GM23338 (cell line): ENCODE measurements at regions not wholly inside any gene's neighbourhood (a gene's known extent, or its start where the extent isn't known, plus 50 kb on each side); places are given as distances from the start of the nearest gene placed in this dataset.

Experiments used
- ATAC-seq: fragments of 200-7000 bp; cut with Tn5 transposase; 3 replicates; pipeline ENCODE4 v1.9.1; 2020
- DNase-seq: peaks from one replicate; pipeline ENCODE4 v3.0.0-alpha.2; 2015; ENCODE audit warnings: low spot score
- H2AFZ ChIP-seq: fragments of 200-600 bp; sonication (generic); 2 replicates; pipeline ENCODE4 v1.8.0; 2016; ENCODE audit warnings: antibody characterized with exemption, mild to moderate bottlenecking, moderate library complexity
- H3F3A ChIP-seq: fragments of 200-600 bp; sonication (generic); replicated peaks from 2 replicates; pipeline ENCODE4 v1.8.0; 2017; ENCODE audit warnings: antibody characterized with exemption, mixed run types, low read depth
- H3K27ac ChIP-seq: fragments of 200-600 bp; sonication (generic); 2 replicates; pipeline ENCODE4 v1.6.1; 2016; ENCODE audit warnings: low read depth
- H3K27me3 ChIP-seq: fragments of 200-600 bp; sonication (generic); 2 replicates; pipeline ENCODE4 v1.8.0; 2016; ENCODE audit warnings: mild to moderate bottlenecking, mixed run types, moderate library complexity; ENCODE audit not compliant: insufficient read depth
- H3K36me3 ChIP-seq: fragments of 200-600 bp; sonication (generic); 2 replicates; pipeline ENCODE4 v1.8.0; 2016; ENCODE audit warnings: mild to moderate bottlenecking; ENCODE audit not compliant: insufficient read depth
- H3K4me1 ChIP-seq: fragments of 200-600 bp; sonication (generic); 2 replicates; pipeline ENCODE4 v1.8.0; 2016; ENCODE audit warnings: mild to moderate bottlenecking, moderate library complexity; ENCODE audit not compliant: insufficient read depth
- H3K4me2 ChIP-seq: fragments of 200-600 bp; sonication (generic); 2 replicates; pipeline ENCODE4 v1.7.1; 2017; ENCODE audit warnings: mixed run types
- H3K4me3 ChIP-seq: fragments of 200-600 bp; sonication (generic); 2 replicates; pipeline ENCODE4 v1.6.1; 2016; ENCODE audit warnings: mixed run types
- H3K79me2 ChIP-seq: fragments of 200-600 bp; sonication (generic); replicated peaks from 2 replicates; pipeline ENCODE4 v1.8.0; 2017; ENCODE audit warnings: mild to moderate bottlenecking; ENCODE audit not compliant: insufficient read depth
- H3K9me2 ChIP-seq: fragments of 200-600 bp; sonication (generic); 2 replicates; pipeline ENCODE4 v1.8.0; 2017; ENCODE audit not compliant: insufficient read depth
- H4K20me1 ChIP-seq: fragments of 200-600 bp; sonication (generic); replicated peaks from 2 replicates; pipeline ENCODE4 v1.8.0; 2017; ENCODE audit warnings: mild to moderate bottlenecking; ENCODE audit not compliant: insufficient read depth
- H3K27ac Mint-ChIP-seq: 2 replicates; pipeline ENCODE4 v1.8.0; 2020; ENCODE audit warnings: inconsistent platforms, mild to moderate bottlenecking, moderate library complexity, mixed read lengths
- H3K27me3 Mint-ChIP-seq: 3 replicates; pipeline ENCODE4 v1.8.0; 2022; ENCODE audit warnings: low read depth, mild to moderate bottlenecking, moderate library complexity, mixed read lengths, inconsistent platforms; ENCODE audit not compliant: insufficient read depth, poor library complexity
- H3K36me3 Mint-ChIP-seq: 3 replicates; pipeline ENCODE4 v1.8.0; 2021; ENCODE audit warnings: low read depth, mild to moderate bottlenecking, inconsistent platforms, moderate library complexity, mixed read lengths
- H3K4me1 Mint-ChIP-seq: 3 replicates; pipeline ENCODE4 v1.8.0; 2020; ENCODE audit warnings: mild to moderate bottlenecking, inconsistent platforms, mixed read lengths
- H3K4me3 Mint-ChIP-seq: 3 replicates; pipeline ENCODE4 v1.8.0; 2021; ENCODE audit warnings: moderate library complexity, mild to moderate bottlenecking, inconsistent platforms, mixed read lengths
- H3K9me3 Mint-ChIP-seq: 3 replicates; pipeline ENCODE4 v1.8.0; 2020; ENCODE audit warnings: moderate library complexity, mild to moderate bottlenecking, inconsistent platforms, mixed read lengths
- CREB1 ChIP-seq: fragments of 250-450 bp; sonication (Bioruptor Pico); IDR thresholded peaks from 2 replicates; pipeline ENCODE4 v1.5.0; 2020; ENCODE audit warnings: low read depth, mild to moderate bottlenecking, moderate library complexity
- CTCF ChIP-seq, 2 experiments: fragments of 200-600 bp in 1 of 2; sonication (generic) in 1 of 2; conservative IDR thresholded peaks; 2 replicates each; pipeline versions ENCODE4 v1.5.1 to v1.6.1; 2016 to 2017; ENCODE audit warnings: antibody characterized with exemption in 2 of 2, low read depth in 2 of 2, mild to moderate bottlenecking in 2 of 2, moderate library complexity in 1 of 2
- ETS1 ChIP-seq: IDR thresholded peaks from 2 replicates; pipeline ENCODE4 v1.6.1; 2016; ENCODE audit warnings: antibody characterized with exemption
- EZH2 ChIP-seq: fragments of 200-600 bp; sonication (generic); IDR thresholded peaks from one replicate; pipeline ENCODE4 v1.8.0; 2017; ENCODE audit warnings: antibody characterized with exemption, mild to moderate bottlenecking, low read depth; ENCODE audit not compliant: unreplicated experiment
- EZH2phosphoT487 ChIP-seq: fragments of 200-600 bp; sonication (generic); IDR thresholded peaks from one replicate; pipeline ENCODE4 v1.8.1; 2018; ENCODE audit warnings: antibody characterized with exemption; ENCODE audit not compliant: unreplicated experiment
- JUNB ChIP-seq: IDR thresholded peaks from one replicate; pipeline ENCODE4 v1.6.1; 2016; ENCODE audit warnings: antibody characterized with exemption; ENCODE audit not compliant: unreplicated experiment
- NANOG ChIP-seq: IDR thresholded peaks from 2 replicates; pipeline ENCODE4 v1.6.1; 2016; ENCODE audit warnings: antibody characterized with exemption, borderline replicate concordance
- POLR2AphosphoS5 ChIP-seq: IDR thresholded peaks from 2 replicates; pipeline ENCODE4 v1.6.1; 2016; ENCODE audit warnings: antibody characterized with exemption, low read depth
- REST ChIP-seq: IDR thresholded peaks from one replicate; pipeline ENCODE4 v1.6.1; 2018; ENCODE audit warnings: antibody characterized with exemption; ENCODE audit not compliant: unreplicated experiment
- STAT1 ChIP-seq: IDR thresholded peaks from one replicate; pipeline ENCODE4 v1.6.1; 2016; ENCODE audit warnings: antibody characterized with exemption; ENCODE audit not compliant: unreplicated experiment
- ZNF114 ChIP-seq: fragments of 250-450 bp; sonication (Bioruptor Pico); IDR thresholded peaks from 2 replicates; pipeline ENCODE4 v1.5.0; 2020; ENCODE audit warnings: mild to moderate bottlenecking, moderate library complexity
- ZNF331 ChIP-seq: fragments of 250-450 bp; sonication (Bioruptor Pico); IDR thresholded peaks from 2 replicates; pipeline ENCODE4 v1.5.0; 2020; ENCODE audit warnings: low read depth, mild to moderate bottlenecking, moderate library complexity
- ZNF462 ChIP-seq: fragments of 250-450 bp; sonication (Bioruptor Pico); IDR thresholded peaks from 2 replicates; pipeline ENCODE4 v1.5.0; 2020; ENCODE audit warnings: mild to moderate bottlenecking, moderate library complexity

GRCh38 chr11:131193031-131193501, 177.3 kb upstream of the NTM start:
- H3K9me2 ChIP-seq: peaks cover 7% of the 10 kb centered on the region
- TF ChIP-seq ZNF462 (no peak), CREB1 (CRISPR knock-in tag) (no peak), REST (no peak), CTCF (conservative IDR thresholded peaks at IDR 0.05; ENCODE audit: low read depth in 2 of 2) (no peak), ZNF331 (CRISPR knock-in tag) (no peak), ETS1 (no peak), POLR2AphosphoS5 (no peak), EZH2 (no peak), JUNB (no peak), NANOG (no peak), ZNF114 (CRISPR knock-in tag) (no peak), EZH2phosphoT487 (no peak), STAT1 (no peak)
- Mint-ChIP-seq H3K27ac (no peak overlapping the region), H3K36me3 (no peaks in the 10 kb centered on the region), H3K9me3 (no peaks in the 10 kb centered on the region), H3K27me3 (peaks cover 4% of the 10 kb centered on the region), H3K4me3 (no peak overlapping the region), H3K4me1 (peaks cover 14% of the 10 kb centered on the region)
- DNase-seq (no peak), ATAC-seq (no peak)
- H2AFZ ChIP-seq: peak overlapping the region; percentile 63; the same call in 1 of the 2 replicates
- no peaks in the 10 kb centered on the region for H3K4me1 ChIP-seq
- H3K27me3 ChIP-seq: no peaks in the 10 kb centered on the region
- no peaks in the 10 kb centered on the region for H4K20me1 ChIP-seq
- no peak overlapping the region for H3K27ac ChIP-seq
- H3K4me3 ChIP-seq: no peak overlapping the region
- no peaks in the 10 kb centered on the region for H3K36me3 ChIP-seq
- no peaks in the 10 kb centered on the region for H3K79me2 ChIP-seq
- H3K4me2 ChIP-seq: no peak overlapping the region
- H3F3A ChIP-seq: no peaks in the 10 kb centered on the region
